BJ (cell line): ENCODE measurements at regions not wholly inside any gene's neighbourhood (a gene's known extent, or its start where the extent isn't known, plus 50 kb on each side); places are given as distances from the start of the nearest gene placed in this dataset.

Source experiments
- CTCF ChIA-PET: fragments of 350-600 bp; formaldehyde crosslinking; extraction: SDS; loops from one replicate; lab custom pipeline; 2021; ENCODE audit warnings: antibody characterized with exemption, inconsistent platforms; lab: Yijun Ruan, JAX
- POLR2A ChIA-PET: fragments of 300-600 bp; sonication (Branson Sonifier 250); formaldehyde crosslinking; extraction: SDS; loops from one replicate; lab custom pipeline; 2021; ENCODE audit warnings: antibody characterized with exemption; lab: Charles Lee
- DNase-seq: peaks from one replicate; pipeline ENCODE4 v3.0.0-alpha.2; 2011; ENCODE audit warnings: low read depth
- H3K27me3 ChIP-seq: 2 replicates; pipeline ENCODE4 v1.6.0; 2011; ENCODE audit warnings: low read length; ENCODE audit not compliant: control insufficient read depth, insufficient read depth
- H3K36me3 ChIP-seq: 2 replicates; pipeline ENCODE4 v1.5.1; 2011; ENCODE audit warnings: low read length; ENCODE audit not compliant: control insufficient read depth, insufficient read depth
- H3K4me3 ChIP-seq: 2 replicates; pipeline ENCODE4 v1.5.1; 2011; ENCODE audit warnings: low read depth, mild to moderate bottlenecking, control low read depth, low read length
- TF ChIP-seq, protein P1 (sequence below): IDR thresholded peaks from 2 replicates; pipeline ENCODE4 v1.5.1; 2011; ENCODE audit warnings: low read depth, mild to moderate bottlenecking, control low read depth, inconsistent platforms, low read length, moderate library complexity; ENCODE audit not compliant: insufficient read depth

DNA sequence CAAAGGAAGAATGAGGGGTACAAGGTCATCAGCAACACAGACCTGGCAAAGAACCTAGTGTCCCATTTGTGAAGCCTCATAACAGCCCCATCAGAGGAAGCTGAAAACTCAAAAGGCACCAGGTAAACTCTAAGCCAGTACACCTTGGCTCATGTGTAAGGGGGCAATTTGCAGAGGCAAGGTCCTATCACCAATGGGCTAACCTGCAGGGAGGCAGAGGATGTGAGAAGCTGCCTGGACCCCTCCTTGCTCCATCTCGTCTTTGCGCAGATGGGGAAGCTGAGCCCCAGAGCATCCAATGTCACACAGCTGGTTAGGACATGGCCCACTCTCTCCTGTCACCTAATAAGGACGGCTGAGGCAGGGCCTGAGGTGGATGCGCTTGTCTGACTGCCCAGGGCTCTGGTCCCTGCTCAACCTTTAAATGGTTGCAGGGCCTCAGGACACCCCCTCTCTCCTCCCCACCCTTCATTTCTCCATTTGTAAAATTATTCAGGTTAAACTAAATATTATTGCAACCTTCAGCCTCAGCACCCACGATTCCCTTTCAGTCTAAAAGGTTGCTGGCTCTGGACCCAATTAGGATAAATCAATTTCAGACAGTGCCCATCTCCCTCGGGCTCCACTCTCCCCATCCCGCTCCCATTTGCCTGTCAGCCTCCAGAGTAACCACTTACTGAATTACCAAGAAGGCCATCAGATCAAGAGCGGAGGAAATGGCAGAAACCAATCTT lies 135.3 kb downstream of the OAT start:
- TF ChIP-seq, protein P1, sequence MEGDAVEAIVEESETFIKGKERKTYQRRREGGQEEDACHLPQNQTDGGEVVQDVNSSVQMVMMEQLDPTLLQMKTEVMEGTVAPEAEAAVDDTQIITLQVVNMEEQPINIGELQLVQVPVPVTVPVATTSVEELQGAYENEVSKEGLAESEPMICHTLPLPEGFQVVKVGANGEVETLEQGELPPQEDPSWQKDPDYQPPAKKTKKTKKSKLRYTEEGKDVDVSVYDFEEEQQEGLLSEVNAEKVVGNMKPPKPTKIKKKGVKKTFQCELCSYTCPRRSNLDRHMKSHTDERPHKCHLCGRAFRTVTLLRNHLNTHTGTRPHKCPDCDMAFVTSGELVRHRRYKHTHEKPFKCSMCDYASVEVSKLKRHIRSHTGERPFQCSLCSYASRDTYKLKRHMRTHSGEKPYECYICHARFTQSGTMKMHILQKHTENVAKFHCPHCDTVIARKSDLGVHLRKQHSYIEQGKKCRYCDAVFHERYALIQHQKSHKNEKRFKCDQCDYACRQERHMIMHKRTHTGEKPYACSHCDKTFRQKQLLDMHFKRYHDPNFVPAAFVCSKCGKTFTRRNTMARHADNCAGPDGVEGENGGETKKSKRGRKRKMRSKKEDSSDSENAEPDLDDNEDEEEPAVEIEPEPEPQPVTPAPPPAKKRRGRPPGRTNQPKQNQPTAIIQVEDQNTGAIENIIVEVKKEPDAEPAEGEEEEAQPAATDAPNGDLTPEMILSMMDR, result no peak
- no peaks in the 10 kb centered on the region; the same call in 1 of the 2 replicates for H3K27me3 ChIP-seq
- DNase-seq, result no peak
- H3K4me3 ChIP-seq, result no peak overlapping the region
- POLR2A ChIA-PET, result no interaction called here
- CTCF ChIA-PET, result interaction anchor here (2.0 kb wide), 1 partner anchor 106 kb away, joined by 4 read pairs; no protein-coding TSS in a partner anchor
- no peaks in the 10 kb centered on the region for H3K36me3 ChIP-seq

DNA sequence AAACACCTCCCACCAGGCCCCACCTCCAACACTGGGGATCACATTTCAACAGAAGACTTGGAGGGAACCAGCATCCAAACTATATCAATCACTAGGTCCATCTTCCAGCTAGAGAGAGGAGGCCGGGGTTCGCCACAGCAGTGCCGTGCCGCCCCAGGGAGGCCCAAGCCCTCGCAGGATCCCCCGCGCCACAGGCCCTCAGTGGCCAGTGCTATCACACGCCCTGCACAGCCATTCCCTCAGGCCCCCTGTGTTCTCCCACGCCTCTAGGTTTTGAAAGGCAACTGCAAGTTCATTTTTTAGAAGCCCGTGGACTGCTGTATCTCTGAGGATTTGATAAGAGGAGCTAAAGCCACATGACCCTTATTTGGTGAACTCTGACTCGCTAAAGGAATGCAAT lies 136.4 kb downstream of the OAT start:
- CTCF ChIA-PET, result interaction anchor here (2.0 kb wide), 1 partner anchor 107 kb away, joined by 4 read pairs; no protein-coding TSS in a partner anchor

DNA sequence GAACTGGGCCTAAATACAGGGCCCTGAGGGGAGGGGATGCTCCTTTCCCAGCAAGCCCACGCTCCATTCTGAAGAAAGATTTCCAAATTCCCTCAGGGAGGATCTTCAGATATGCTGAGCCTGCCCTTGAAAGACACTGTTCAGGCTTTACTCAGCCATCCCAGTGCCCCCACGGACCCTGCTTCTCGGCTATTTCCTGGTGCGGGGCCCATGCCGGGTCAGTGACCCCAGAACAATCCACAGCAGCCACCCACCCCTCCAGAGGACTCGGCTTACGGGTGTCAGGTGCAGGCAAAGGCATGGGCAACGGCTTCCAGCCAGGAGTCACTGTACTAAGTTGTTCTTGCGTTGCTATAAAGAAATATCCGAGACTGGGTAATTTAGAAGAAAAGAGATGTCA lies 137.1 kb downstream of the OAT start:
- ChIA-PET CTCF (no interaction called here), POLR2A (no interaction called here)
- no peak overlapping the region for H3K4me3 ChIP-seq
- DNase-seq, result no peak
- TF ChIP-seq, protein P1, result no peak
- H3K36me3 ChIP-seq, result no peaks in the 10 kb centered on the region
- no peaks in the 10 kb centered on the region; the same call in 1 of the 2 replicates for H3K27me3 ChIP-seq

More for the DNA sequence above, 136.4 kb downstream of the OAT start:
- no peak overlapping the region for H3K4me3 ChIP-seq
- no peaks in the 10 kb centered on the region; the same call in 1 of the 2 replicates for H3K27me3 ChIP-seq
- H3K36me3 ChIP-seq, result no peaks in the 10 kb centered on the region
- TF ChIP-seq, protein P1, result no peak
- POLR2A ChIA-PET, result no interaction called here
- no peak for DNase-seq

DNA sequence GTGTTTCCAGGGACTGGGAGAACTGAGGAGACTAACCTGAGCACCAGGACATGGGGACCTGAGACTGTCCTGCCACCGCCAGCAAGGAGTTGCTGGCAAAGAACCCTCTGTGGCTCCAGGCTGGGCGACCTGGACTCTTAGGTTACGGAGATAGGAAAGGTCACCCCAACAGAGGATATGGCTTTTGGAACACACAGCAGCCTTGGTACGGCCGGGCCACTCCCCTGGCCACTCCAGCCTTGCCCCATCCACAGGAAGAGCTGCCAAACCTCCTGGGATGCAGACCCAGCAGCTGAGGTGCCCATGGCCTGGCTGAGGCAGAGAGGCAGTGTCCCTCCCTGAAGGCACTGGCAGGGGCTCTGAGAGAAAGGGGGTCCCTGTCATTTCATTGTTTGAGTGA lies 137.8 kb downstream of the OAT start:
- no peak for DNase-seq
- TF ChIP-seq, protein P1, result no peak
- Histone ChIP-seq H3K36me3 (no peaks in the 10 kb centered on the region), H3K4me3 (no peak overlapping the region), H3K27me3 (no peaks in the 10 kb centered on the region; the same call in 1 of the 2 replicates)
- ChIA-PET CTCF (no interaction called here), POLR2A (no interaction called here)

DNA sequence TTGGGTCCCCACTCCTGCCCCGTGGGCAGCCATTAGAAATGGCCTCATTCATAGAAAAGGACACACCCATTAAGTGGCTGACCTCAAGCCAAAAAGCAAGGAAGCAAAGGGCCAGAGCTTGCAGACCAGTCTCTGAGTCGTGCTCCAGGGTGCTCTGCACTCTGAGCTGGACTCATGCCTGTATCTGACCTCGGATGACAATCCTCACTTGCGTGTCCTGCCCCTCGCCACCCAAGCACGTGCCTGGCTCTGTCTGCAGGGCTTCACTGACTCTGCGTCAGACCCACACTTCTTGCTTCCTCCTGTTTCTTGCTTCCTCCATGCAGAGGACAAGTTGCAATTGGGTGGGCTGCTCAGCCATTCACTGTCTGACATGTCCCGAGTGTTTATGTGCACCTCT lies 138.8 kb downstream of the OAT start:
- ChIA-PET CTCF (interaction anchor here (0.8 to 1.1 kb wide), 2 partner anchors 10 to 12 kb away, joined by 3 read pairs; no protein-coding TSS in a partner anchor), POLR2A (no interaction called here)
- no peak for DNase-seq
- H3K27me3 ChIP-seq, result no peaks in the 10 kb centered on the region; the same call in 1 of the 2 replicates
- TF ChIP-seq, protein P1, result no peak
- H3K36me3 ChIP-seq, result no peaks in the 10 kb centered on the region
- H3K4me3 ChIP-seq, result no peak overlapping the region
